ENCODE measurements at regions not wholly inside any gene's neighbourhood (a gene's known extent, or its start where the extent isn't known, plus 50 kb on each side); places are given as distances from the start of the nearest gene placed in this dataset.

DNA sequence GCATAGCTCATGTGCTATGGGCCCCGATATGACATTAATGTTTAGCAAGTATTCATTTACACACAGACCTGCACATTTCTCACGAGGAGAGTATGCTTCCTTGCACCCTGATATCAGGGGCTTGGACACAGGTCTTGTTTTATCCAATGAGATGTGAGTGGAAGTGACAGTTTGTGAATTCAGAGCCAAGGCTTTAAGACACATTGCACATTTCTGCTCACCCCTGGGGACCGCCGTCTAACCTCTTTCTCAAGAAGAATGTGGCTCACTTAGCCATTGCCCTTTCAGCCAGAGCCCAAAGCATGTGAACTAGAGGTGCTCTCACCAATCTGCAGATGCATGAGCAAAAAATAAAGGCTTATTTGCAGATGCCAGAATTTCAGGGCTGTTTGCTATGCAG lies 116.1 kb upstream of the C16orf82 start:
- ChIA-PET CTCF (no interaction called here), POLR2A (ENCODE audit: low non-redundant PET) (no interaction called here)
- Histone ChIP-seq H3K27me3 (replicated peaks; ENCODE audit: insufficient read depth, low read depth, low read length, poor library complexity) (peaks cover 25% of the 10 kb centered on the region), H3K4me3 (ENCODE audit: low read depth, low read length, poor library complexity, severe bottlenecking) (no peak overlapping the region), H3K4me1 (ENCODE audit: insufficient read depth, low read length, poor library complexity, severe bottlenecking) (no peaks in the 10 kb centered on the region), H3K9me3 (ENCODE audit: low read depth, low read length, poor library complexity, severe bottlenecking) (no peaks in the 10 kb centered on the region), H3K36me3 (ENCODE audit: insufficient read depth, low read length, poor library complexity, severe bottlenecking) (no peaks in the 10 kb centered on the region), H3K27ac (ENCODE audit: low read depth, low read length, poor library complexity, severe bottlenecking) (no peak overlapping the region)
- BruUV-seq (replicated peaks), result no TSS peak
- no peak for DNase-seq (ENCODE audit: low spot score)
- intact Hi-C loops (cut with micrococcal nuclease; ENCODE audit: unreplicated experiment), result no loop called here
- TF ChIP-seq, protein P1, sequence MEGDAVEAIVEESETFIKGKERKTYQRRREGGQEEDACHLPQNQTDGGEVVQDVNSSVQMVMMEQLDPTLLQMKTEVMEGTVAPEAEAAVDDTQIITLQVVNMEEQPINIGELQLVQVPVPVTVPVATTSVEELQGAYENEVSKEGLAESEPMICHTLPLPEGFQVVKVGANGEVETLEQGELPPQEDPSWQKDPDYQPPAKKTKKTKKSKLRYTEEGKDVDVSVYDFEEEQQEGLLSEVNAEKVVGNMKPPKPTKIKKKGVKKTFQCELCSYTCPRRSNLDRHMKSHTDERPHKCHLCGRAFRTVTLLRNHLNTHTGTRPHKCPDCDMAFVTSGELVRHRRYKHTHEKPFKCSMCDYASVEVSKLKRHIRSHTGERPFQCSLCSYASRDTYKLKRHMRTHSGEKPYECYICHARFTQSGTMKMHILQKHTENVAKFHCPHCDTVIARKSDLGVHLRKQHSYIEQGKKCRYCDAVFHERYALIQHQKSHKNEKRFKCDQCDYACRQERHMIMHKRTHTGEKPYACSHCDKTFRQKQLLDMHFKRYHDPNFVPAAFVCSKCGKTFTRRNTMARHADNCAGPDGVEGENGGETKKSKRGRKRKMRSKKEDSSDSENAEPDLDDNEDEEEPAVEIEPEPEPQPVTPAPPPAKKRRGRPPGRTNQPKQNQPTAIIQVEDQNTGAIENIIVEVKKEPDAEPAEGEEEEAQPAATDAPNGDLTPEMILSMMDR (conservative IDR thresholded peaks at IDR 0.05; ENCODE audit: low read depth, low read length), result no peak
- no peak for TF ChIP-seq EZH2 (IDR thresholded peaks at IDR 0.05; ENCODE audit: borderline replicate concordance, low read depth, low read length, poor library complexity, severe bottlenecking)

DNA sequence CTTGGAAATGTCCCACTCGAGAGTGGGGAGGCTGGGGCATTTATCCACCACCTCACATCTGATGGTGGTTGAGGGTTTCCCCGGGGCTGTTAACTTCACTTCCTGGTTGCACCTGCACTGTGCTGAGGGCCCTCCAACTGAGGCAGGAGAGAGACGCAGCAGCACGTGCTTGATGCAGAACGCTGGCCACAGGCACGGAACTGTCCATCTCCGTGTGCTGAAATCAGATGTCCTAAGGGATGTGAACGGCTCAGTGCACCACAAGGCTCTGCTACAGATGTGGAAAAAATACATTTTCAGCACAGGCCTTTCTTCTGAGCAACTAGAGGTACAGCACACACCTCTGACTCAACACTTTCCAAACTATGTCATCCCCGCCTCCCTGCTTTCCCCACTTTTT lies 114.8 kb upstream of the C16orf82 start:
- Histone ChIP-seq H3K27ac (ENCODE audit: low read depth, low read length, poor library complexity, severe bottlenecking) (no peak overlapping the region), H3K4me3 (ENCODE audit: low read depth, low read length, poor library complexity, severe bottlenecking) (no peak overlapping the region), H3K9me3 (ENCODE audit: low read depth, low read length, poor library complexity, severe bottlenecking) (no peaks in the 10 kb centered on the region), H3K4me1 (ENCODE audit: insufficient read depth, low read length, poor library complexity, severe bottlenecking) (no peaks in the 10 kb centered on the region), H3K27me3 (replicated peaks; ENCODE audit: insufficient read depth, low read depth, low read length, poor library complexity) (peaks cover 25% of the 10 kb centered on the region), H3K36me3 (ENCODE audit: insufficient read depth, low read length, poor library complexity, severe bottlenecking) (no peaks in the 10 kb centered on the region)
- BruUV-seq (replicated peaks), result no TSS peak
- intact Hi-C loops (cut with micrococcal nuclease; ENCODE audit: unreplicated experiment), result no loop called here
- ChIA-PET POLR2A (ENCODE audit: low non-redundant PET) (no interaction called here), CTCF (no interaction called here)
- TF ChIP-seq, protein P1 (conservative IDR thresholded peaks at IDR 0.05; ENCODE audit: low read depth, low read length), result no peak
- TF ChIP-seq EZH2 (IDR thresholded peaks at IDR 0.05; ENCODE audit: borderline replicate concordance, low read depth, low read length, poor library complexity, severe bottlenecking), result no peak
- no peak for DNase-seq (ENCODE audit: low spot score)

DNA sequence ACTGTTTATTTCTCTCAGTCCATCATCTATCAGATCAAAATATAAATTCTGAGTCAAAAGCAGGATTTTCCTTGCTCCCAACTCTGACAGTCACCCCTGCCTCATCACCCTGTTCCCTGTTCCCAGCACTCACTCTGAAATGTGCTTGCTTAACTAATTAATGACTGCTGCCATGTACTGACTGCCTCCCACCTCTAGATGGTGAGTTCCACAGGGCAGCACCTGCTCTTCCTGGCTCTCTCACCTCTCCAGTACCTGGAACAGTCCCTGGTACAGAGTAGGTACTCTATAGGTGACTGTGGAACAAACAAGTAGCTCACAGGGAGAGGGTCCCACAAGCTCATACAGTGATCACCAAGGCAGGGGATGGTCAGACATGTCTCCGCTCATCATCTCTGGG lies 114.3 kb upstream of the C16orf82 start:
- no peak for TF ChIP-seq EZH2 (IDR thresholded peaks at IDR 0.05; ENCODE audit: borderline replicate concordance, low read depth, low read length, poor library complexity, severe bottlenecking)
- TF ChIP-seq, protein P1 (conservative IDR thresholded peaks at IDR 0.05; ENCODE audit: low read depth, low read length), result no peak
- no peaks in the 10 kb centered on the region for H3K4me1 ChIP-seq (ENCODE audit: insufficient read depth, low read length, poor library complexity, severe bottlenecking)
- H3K9me3 ChIP-seq (ENCODE audit: low read depth, low read length, poor library complexity, severe bottlenecking), result no peaks in the 10 kb centered on the region
- no TSS peak for BruUV-seq (replicated peaks)
- ChIA-PET POLR2A (ENCODE audit: low non-redundant PET) (no interaction called here), CTCF (no interaction called here)
- H3K4me3 ChIP-seq (ENCODE audit: low read depth, low read length, poor library complexity, severe bottlenecking), result no peak overlapping the region
- intact Hi-C loops (cut with micrococcal nuclease; ENCODE audit: unreplicated experiment), result no loop called here
- no peak overlapping the region for H3K27ac ChIP-seq (ENCODE audit: low read depth, low read length, poor library complexity, severe bottlenecking)
- no peak for DNase-seq (ENCODE audit: low spot score)
- no peaks in the 10 kb centered on the region for H3K36me3 ChIP-seq (ENCODE audit: insufficient read depth, low read length, poor library complexity, severe bottlenecking)
- H3K27me3 ChIP-seq (replicated peaks; ENCODE audit: insufficient read depth, low read depth, low read length, poor library complexity), result peaks cover 25% of the 10 kb centered on the region
